ENCODE measurements at regions not wholly inside any gene's neighbourhood (a gene's known extent, or its start where the extent isn't known, plus 50 kb on each side); places are given as distances from the start of the nearest gene placed in this dataset.

- DNase-seq (ENCODE audit: low read depth), result no peak
- TF ChIP-seq CTCF (IDR thresholded peaks at IDR 0.05; ENCODE audit: insufficient read depth, low read length), result no peak
- no peak overlapping the region for H3K4me3 ChIP-seq (ENCODE audit: low read depth, low read length)
These were observed 274.4 kb upstream of the RAB6C start for GRCh38 chr2:129705085-129705484.

- TF ChIP-seq CTCF (IDR thresholded peaks at IDR 0.05; ENCODE audit: insufficient read depth, low read length), result no peak
- no peak for DNase-seq (ENCODE audit: low read depth)
- H3K4me3 ChIP-seq (ENCODE audit: low read depth, low read length), result no peak overlapping the region
These were observed 271.7 kb upstream of the RAB6C start for GRCh38 chr2:129707800-129708199.

- DNase-seq (ENCODE audit: low read depth), result no peak
- TF ChIP-seq CTCF (IDR thresholded peaks at IDR 0.05; ENCODE audit: insufficient read depth, low read length), result no peak
- no peak overlapping the region for H3K4me3 ChIP-seq (ENCODE audit: low read depth, low read length)
These were observed 271.1 kb upstream of the RAB6C start for GRCh38 chr2:129708221-129708967.

GRCh38 chr2:129709001-129709955 is 270.2 kb upstream of the RAB6C start:
- H3K4me3 ChIP-seq (ENCODE audit: low read depth, low read length), result no peak overlapping the region
- DNase-seq (ENCODE audit: low read depth), result no peak
- TF ChIP-seq CTCF (IDR thresholded peaks at IDR 0.05; ENCODE audit: insufficient read depth, low read length), result no peak

GRCh38 chr2:129709956-129710598 is 269.4 kb upstream of the RAB6C start:
- DNase-seq (ENCODE audit: low read depth), result no peak
- no peak for TF ChIP-seq CTCF (IDR thresholded peaks at IDR 0.05; ENCODE audit: insufficient read depth, low read length)
- H3K4me3 ChIP-seq (ENCODE audit: low read depth, low read length), result no peak overlapping the region

- H3K4me3 ChIP-seq (ENCODE audit: low read depth, low read length), result no peak overlapping the region
- DNase-seq (ENCODE audit: low read depth), result no peak
- no peak for TF ChIP-seq CTCF (IDR thresholded peaks at IDR 0.05; ENCODE audit: insufficient read depth, low read length)
These were observed 268.6 kb upstream of the RAB6C start for GRCh38 chr2:129710670-129711495.

All from fibroblast of the aortic adventitia (primary cell).